HG03558 (cell line): ENCODE measurements at regions not wholly inside any gene's neighbourhood (a gene's known extent, or its start where the extent isn't known, plus 50 kb on each side); places are given as distances from the start of the nearest gene placed in this dataset.
A peak's percentile ranks its signal among the peaks of the same experiment; 100 is the strongest.

Source experiments
- ATAC-seq: cut with Tn5 transposase; IDR thresholded peaks from one replicate; pipeline ENCODE4 v1.9.1; 2021; ENCODE audit warnings: moderate number of reproducible peaks; ENCODE audit not compliant: unreplicated experiment; ENCODE audit errors: extremely low read depth

GRCh38 chr7:118298771-118299170, 74.3 kb downstream of the ANKRD7 start:
- ATAC-seq: no peak

GRCh38 chr7:118300177-118300576, 75.7 kb downstream of the ANKRD7 start:
- no peak for ATAC-seq

DNA sequence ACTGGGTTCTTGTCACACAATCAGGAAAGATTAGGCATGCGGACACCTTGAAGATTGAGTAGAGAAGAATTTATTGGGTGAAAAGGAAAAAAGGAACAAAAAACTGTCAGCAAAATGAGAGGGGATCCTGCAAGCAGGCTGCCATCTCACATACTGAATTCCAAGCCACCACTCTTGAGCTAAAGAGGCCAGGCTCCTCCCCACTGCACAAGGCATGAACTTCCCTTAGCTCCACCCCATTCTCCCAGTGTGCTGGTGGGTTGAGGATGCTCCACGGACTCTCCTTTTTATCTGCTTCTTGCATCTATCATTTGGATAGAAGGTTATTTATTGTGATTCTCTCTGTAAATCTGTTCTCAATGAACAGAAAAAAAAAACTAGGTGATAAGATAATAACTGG, 79.6 kb downstream of the ANKRD7 start:
- no peak for ATAC-seq

DNA sequence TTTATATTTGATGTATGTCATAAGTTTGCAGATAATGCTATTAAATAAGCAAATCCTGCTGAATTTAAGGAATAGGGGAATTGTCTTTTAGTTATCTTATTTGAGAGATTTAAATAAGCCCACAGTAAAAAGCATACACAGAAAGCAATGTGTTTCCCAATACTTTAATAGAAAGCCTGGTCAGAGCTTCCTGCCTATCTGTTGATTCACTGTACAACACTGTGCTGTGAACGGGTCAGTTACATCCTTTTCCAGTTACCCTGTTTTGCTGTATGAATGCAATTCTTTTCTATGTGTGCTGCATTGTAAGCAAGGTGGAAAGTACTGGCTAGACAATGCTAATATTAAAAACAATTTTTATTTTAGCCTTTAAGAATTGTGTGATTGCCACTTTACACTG, 81.2 kb downstream of the ANKRD7 start:
- no peak for ATAC-seq

DNA sequence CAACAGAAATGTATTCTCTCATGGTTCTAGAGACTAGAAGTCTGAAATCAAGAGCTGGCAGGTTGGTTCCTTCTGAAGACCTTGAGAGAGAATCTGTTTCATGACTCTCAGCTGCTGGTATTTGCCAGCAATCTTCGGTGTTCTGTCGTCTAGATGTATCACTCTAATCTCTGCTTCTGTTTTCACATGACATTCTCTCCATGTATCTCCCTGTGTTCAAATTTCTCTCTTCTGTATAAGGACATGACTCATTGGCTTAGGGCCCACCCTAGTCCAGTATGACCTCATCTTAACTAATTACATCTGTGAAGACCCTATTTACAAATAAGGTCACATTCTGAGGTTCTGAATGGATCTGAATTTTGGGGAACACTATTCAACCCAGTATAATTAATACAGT, 82.3 kb downstream of the ANKRD7 start:
- ATAC-seq: no peak

- peak; percentile 70 for ATAC-seq
These were observed 86.8 kb downstream of the ANKRD7 start for GRCh38 chr7:118311121-118311836.

DNA sequence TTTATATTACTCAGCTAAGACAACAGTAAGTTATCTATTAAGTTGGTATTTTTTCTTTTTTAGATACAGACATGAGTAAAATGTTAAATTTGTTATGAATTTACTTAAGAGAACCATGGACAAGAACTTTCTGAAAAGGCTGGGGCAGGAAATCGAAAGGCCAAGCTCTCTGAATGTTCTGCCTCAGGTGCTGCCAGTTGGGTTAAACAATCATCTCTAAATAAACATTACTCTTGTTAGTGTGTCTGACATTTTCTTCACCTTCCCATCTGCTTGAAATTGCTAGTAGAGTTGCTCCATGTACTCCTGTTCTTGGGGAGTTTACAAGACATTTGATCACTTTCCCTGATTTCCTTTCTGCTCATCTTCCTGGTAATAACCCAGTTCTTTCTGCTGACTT, 87.5 kb downstream of the ANKRD7 start:
- ATAC-seq: no peak

- peak; percentile 39 for ATAC-seq
These were observed 88.5 kb downstream of the ANKRD7 start for GRCh38 chr7:118312966-118313365.

GRCh38 chr7:118324790-118325449, 100.4 kb downstream of the ANKRD7 start:
- no peak for ATAC-seq

DNA sequence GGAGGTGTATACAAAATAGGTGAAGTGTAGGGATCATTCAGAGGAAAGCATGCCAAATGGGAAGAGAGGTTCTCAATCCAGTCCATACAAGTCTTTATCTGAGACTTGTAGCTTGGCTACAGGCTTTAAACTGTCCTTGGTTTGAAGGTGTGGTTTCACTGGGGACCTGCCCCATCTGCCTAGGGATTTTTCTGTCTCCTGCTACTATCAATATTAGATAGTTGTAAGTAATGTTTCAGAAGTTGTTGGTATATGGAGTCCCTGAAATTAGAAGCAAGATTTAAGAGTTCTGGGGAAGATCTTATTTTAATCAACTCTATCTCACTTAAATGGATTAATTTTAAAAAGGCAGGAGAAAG, 100.9 kb downstream of the ANKRD7 start:
- ATAC-seq: no peak

DNA sequence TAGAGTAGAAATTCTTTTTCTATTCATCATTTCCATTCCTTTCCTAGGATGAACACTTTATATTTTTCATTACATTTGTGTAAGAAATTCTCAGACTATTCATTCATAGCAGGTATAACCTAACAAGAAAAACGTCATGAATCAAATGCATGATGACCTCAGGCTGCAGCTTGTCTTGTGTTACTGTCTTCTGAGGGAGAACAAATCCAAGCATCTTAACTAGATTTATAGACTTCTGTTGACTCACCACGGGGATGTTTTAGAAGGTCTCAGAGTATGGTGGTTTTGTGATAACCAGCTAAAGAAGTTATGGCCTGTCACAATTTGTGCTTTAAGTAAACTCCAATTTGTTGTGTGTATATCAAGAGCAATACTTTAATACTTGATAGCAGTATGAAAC, 102.7 kb downstream of the ANKRD7 start:
- ATAC-seq: no peak

- no peak for ATAC-seq
These were observed 104.2 kb downstream of the ANKRD7 start for GRCh38 chr7:118328505-118329211.

DNA sequence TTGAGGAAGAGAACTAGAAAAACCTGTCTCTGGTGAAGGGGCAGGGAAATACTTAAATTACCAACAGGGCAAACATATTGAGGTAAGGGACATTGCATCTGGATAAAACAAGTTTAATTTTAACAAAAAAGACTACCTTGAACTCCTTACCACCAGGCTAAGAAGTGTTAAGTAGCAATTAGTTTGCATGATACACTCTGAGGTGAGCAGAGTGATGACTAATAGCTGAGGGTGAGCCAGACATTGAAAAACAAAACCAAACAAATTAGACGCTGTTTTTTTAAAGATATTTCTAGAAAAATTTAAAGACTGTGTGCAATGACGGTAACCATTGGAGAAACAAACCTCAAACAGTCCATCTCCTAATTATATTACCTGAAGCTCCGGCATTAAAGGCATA, 105.9 kb downstream of the ANKRD7 start:
- ATAC-seq: no peak

- ATAC-seq: no peak
These were observed 122.2 kb downstream of the ANKRD7 start for GRCh38 chr7:118346748-118347147.

GRCh38 chr7:118349604-118350003, 125.1 kb downstream of the ANKRD7 start:
- ATAC-seq: no peak

- no peak for ATAC-seq
These were observed 125.8 kb downstream of the ANKRD7 start for GRCh38 chr7:118350260-118350659.

DNA sequence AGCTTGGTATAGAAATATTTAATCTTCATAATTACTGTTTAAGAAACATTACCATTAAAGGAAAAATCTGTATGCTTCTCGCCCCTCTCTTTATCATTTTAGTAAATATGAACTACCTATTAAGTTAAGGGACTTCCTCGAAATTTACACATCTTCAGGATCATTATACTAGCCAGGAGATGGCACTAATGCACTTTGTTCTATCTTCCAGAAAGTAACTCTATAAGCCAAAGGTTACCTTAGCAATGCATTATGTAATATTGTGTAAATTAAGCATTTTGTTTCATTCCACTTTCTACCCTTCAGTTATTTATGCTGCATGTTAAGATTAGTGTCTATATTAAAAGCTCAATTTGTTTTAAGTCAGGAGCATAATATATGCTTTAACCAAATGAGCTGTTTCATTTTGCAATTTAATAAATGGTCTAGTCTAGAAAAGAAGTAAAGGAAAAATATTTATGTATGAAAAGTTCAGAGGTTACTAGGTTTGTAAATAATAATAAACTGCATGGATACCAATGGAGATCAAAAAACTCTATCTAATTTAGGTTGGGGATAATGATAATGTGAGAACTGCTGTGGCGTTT, 128.5 kb downstream of the ANKRD7 start:
- ATAC-seq: no peak

DNA sequence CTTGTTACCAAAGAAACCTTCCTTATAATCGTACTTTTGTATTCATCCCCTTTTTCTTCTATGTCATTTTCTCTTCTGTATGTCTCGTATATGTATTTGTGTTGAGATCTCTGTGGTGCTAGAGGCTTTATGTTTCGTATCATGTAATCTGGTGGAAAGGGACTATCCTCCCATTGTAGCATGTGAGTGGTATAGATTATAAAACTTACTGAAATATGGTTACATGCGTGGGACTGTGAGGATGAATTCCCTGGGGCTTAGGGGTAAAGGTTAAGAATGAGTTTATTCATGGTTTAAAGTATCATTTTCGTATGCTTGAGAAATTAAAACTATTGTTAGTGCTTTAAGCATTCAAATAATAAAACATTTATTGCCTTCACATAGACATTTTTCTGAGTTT, 141.9 kb downstream of the ANKRD7 start:
- ATAC-seq: no peak

GRCh38 chr7:118368958-118369357, 144.5 kb downstream of the ANKRD7 start:
- no peak for ATAC-seq

DNA sequence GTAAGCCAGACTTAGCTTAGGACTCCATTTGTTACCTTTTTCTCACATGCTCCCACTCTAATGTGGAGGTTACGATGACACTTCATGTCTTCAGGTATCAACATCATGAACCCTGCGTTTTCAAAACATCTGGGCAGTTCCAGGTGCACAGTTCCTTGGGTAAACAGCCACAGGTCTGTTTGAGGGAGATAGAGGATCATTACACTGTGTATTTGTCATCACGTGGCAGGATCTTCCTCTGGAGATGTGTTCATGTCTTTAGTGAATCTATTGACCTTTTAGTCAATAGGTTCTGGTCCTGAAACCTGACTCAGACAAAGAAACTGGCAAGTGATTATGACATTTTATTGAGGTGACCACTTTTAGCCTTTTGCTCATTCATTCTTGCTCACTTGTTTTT, 145.5 kb downstream of the ANKRD7 start:
- no peak for ATAC-seq

DNA sequence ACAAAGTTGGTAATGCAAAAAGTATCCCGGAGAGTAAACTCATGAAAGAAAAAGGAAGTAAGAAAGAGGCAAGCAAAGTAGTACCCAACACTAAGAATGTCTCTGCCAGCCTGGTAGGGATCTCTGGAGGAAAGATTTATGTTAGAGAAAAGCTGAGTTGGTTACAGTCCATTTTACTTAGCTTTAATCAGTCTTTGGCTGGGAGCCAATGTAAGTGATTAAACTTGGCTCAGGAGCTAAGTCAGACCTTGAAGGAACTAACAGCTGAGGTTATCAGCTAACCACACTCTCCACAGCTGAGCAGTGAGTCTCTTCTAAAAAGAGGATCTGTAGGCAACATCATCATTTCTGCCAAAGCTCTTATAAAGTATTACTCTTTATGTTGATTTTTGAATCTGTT, 148.0 kb downstream of the ANKRD7 start:
- ATAC-seq: no peak
